ENCODE measurements at regions not wholly inside any gene's neighbourhood (a gene's known extent, or its start where the extent isn't known, plus 50 kb on each side); places are given as distances from the start of the nearest gene placed in this dataset.
"Not testable (repeated sequence)": the region's sequence is repeated elsewhere in the genome, so short reads cannot be mapped to it uniquely, and the experiment has no call there.

- DNase-seq; ATAC-seq (ENCODE audit: poor library complexity); intact Hi-C loops (cut with DNase I): not testable (repeated sequence)
Observed at GRCh38 chr10:94165158-94165611, 171.5 kb downstream of the PLCE1 start.

GRCh38 chr10:94172332-94172731 lies 178.6 kb downstream of the PLCE1 start:
- ATAC-seq (ENCODE audit: poor library complexity) (no peak), DNase-seq (no peak)
- intact Hi-C loops (cut with DNase I): no loop called here

- intact Hi-C loops (cut with DNase I): no loop called here
- peak; percentile 41 for ATAC-seq (ENCODE audit: poor library complexity)
Observed at GRCh38 chr10:94173594-94173993, 179.9 kb downstream of the PLCE1 start.

GRCh38 chr10:94174838-94175237 lies 181.1 kb downstream of the PLCE1 start:
- no peak for DNase-seq
- ATAC-seq (ENCODE audit: poor library complexity): peak; percentile 34
- intact Hi-C loops (cut with DNase I): no loop called here

More at GRCh38 chr10:94173594-94173993, 179.9 kb downstream of the PLCE1 start:
- DNase-seq: no peak

- DNase-seq: no peak
- intact Hi-C loops (cut with DNase I): no loop called here
Observed at GRCh38 chr10:94178475-94179253, 184.1 kb downstream of the NOC3L start.

GRCh38 chr10:94180576-94180975 lies 182.2 kb downstream of the NOC3L start:
- intact Hi-C loops (cut with DNase I): no loop called here

More at GRCh38 chr10:94178475-94179253, 184.1 kb downstream of the NOC3L start:
- ATAC-seq (ENCODE audit: poor library complexity): no peak

GRCh38 chr10:94183666-94184264 lies 179.0 kb downstream of the NOC3L start:
- DNase-seq (no peak), ATAC-seq (ENCODE audit: poor library complexity) (no peak)
- intact Hi-C loops (cut with DNase I): no loop called here

More at GRCh38 chr10:94180576-94180975, 182.2 kb downstream of the NOC3L start:
- ATAC-seq (ENCODE audit: poor library complexity) (no peak), DNase-seq (no peak)

GRCh38 chr10:94186722-94187121 lies 176.0 kb downstream of the NOC3L start:
- ATAC-seq (ENCODE audit: poor library complexity) (no peak), DNase-seq (no peak)
- intact Hi-C loops (cut with DNase I): no loop called here

- no peak for DNase-seq
- intact Hi-C loops (cut with DNase I): no loop called here
- no peak for ATAC-seq (ENCODE audit: poor library complexity)
Observed at GRCh38 chr10:94192333-94192732, 170.4 kb downstream of the NOC3L start.

- DNase-seq (no peak), ATAC-seq (ENCODE audit: poor library complexity) (no peak)
- intact Hi-C loops (cut with DNase I): no loop called here
Observed at GRCh38 chr10:94192974-94193373, 169.8 kb downstream of the NOC3L start.

- intact Hi-C loops (cut with DNase I): no loop called here
- ATAC-seq (ENCODE audit: poor library complexity): peak; percentile 38
- DNase-seq: no peak
Observed at GRCh38 chr10:94193466-94193924, 169.2 kb downstream of the NOC3L start.

GRCh38 chr10:94194256-94194655 lies 168.5 kb downstream of the NOC3L start:
- peak; percentile 34 for ATAC-seq (ENCODE audit: poor library complexity)
- intact Hi-C loops (cut with DNase I): no loop called here

GRCh38 chr10:94197241-94197640 lies 165.5 kb downstream of the NOC3L start:
- intact Hi-C loops (cut with DNase I): no loop called here
- no peak for ATAC-seq (ENCODE audit: poor library complexity)
- no peak for DNase-seq

More at GRCh38 chr10:94194256-94194655, 168.5 kb downstream of the NOC3L start:
- DNase-seq: no peak

GRCh38 chr10:94198324-94198723 lies 164.4 kb downstream of the NOC3L start:
- intact Hi-C loops (cut with DNase I): no loop called here
- DNase-seq (no peak), ATAC-seq (ENCODE audit: poor library complexity) (no peak)

- no peak for DNase-seq
- intact Hi-C loops (cut with DNase I): no loop called here
- no peak for ATAC-seq (ENCODE audit: poor library complexity)
Observed at GRCh38 chr10:94199565-94199964, 163.2 kb downstream of the NOC3L start.

GRCh38 chr10:94200146-94200837 lies 162.4 kb downstream of the NOC3L start:
- DNase-seq (no peak), ATAC-seq (ENCODE audit: poor library complexity) (no peak)
- intact Hi-C loops (cut with DNase I): no loop called here

GRCh38 chr10:94205396-94205831 lies 157.3 kb downstream of the NOC3L start:
- intact Hi-C loops (cut with DNase I): no loop called here
- no peak for DNase-seq
- ATAC-seq (ENCODE audit: poor library complexity): peak; percentile 12

- ATAC-seq (ENCODE audit: poor library complexity): no peak
- DNase-seq: no peak
- intact Hi-C loops (cut with DNase I): no loop called here
Observed at GRCh38 chr10:94206176-94206575, 156.6 kb downstream of the NOC3L start.

- ATAC-seq (ENCODE audit: poor library complexity) (no peak), DNase-seq (no peak)
- intact Hi-C loops (cut with DNase I): no loop called here
Observed at GRCh38 chr10:94208315-94208714, 154.4 kb downstream of the NOC3L start.
